ENCODE measurements at regions not wholly inside any gene's neighbourhood (a gene's known extent, or its start where the extent isn't known, plus 50 kb on each side); places are given as distances from the start of the nearest gene placed in this dataset.

DNA sequence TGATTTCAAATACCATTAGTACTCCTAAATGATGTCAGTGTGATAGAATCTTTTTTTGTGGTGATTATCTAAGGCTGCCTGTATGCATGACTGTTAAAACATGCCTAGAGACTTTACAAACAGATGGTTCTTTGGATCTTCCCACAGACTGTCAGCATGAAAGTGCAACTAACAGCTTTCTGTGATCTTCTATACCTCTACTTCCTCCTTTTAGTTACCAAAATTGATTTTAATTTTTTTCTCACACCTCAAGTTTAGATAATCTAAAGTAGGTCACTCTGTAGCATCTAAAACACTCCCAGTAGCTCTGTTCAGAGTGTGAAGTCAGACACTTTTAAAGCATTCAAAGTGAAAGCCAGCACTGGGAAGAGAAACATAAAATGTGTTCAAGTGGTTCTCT lies 534.5 kb downstream of the PTPRC start:
- TF ChIP-seq, protein P1, sequence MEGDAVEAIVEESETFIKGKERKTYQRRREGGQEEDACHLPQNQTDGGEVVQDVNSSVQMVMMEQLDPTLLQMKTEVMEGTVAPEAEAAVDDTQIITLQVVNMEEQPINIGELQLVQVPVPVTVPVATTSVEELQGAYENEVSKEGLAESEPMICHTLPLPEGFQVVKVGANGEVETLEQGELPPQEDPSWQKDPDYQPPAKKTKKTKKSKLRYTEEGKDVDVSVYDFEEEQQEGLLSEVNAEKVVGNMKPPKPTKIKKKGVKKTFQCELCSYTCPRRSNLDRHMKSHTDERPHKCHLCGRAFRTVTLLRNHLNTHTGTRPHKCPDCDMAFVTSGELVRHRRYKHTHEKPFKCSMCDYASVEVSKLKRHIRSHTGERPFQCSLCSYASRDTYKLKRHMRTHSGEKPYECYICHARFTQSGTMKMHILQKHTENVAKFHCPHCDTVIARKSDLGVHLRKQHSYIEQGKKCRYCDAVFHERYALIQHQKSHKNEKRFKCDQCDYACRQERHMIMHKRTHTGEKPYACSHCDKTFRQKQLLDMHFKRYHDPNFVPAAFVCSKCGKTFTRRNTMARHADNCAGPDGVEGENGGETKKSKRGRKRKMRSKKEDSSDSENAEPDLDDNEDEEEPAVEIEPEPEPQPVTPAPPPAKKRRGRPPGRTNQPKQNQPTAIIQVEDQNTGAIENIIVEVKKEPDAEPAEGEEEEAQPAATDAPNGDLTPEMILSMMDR (IDR thresholded peaks at IDR 0.05) = no peak
- no peak for TF ChIP-seq EP300 (IDR thresholded peaks at IDR 0.05)

All from suprapubic skin (tissue), 3 donors.